HUES48 (cell line): ENCODE measurements at regions not wholly inside any gene's neighbourhood (a gene's known extent, or its start where the extent isn't known, plus 50 kb on each side); places are given as distances from the start of the nearest gene placed in this dataset.

Source experiments
- H3K27ac ChIP-seq: one replicate; pipeline ENCODE4 v1.7.0; 2013; ENCODE audit warnings: low read depth, low read length, inconsistent platforms
- H3K27me3 ChIP-seq: 2 replicates; pipeline ENCODE4 v1.6.1; 2013; ENCODE audit warnings: mild to moderate bottlenecking, low read length; ENCODE audit not compliant: control insufficient read depth, insufficient read depth
- H3K36me3 ChIP-seq: 2 replicates; pipeline ENCODE4 v1.6.1; 2013; ENCODE audit warnings: low read length; ENCODE audit not compliant: control insufficient read depth, insufficient read depth
- H3K4me1 ChIP-seq: 2 replicates; pipeline ENCODE4 v1.6.1; 2013; ENCODE audit warnings: mild to moderate bottlenecking, low read length; ENCODE audit not compliant: control insufficient read depth, insufficient read depth
- H3K4me3 ChIP-seq: 2 replicates; pipeline ENCODE4 v1.5.1; 2013; ENCODE audit warnings: mild to moderate bottlenecking, low read depth, low read length
- H3K9ac ChIP-seq: 2 replicates; pipeline ENCODE4 v1.6.1; 2013; ENCODE audit warnings: mild to moderate bottlenecking, low read depth, low read length, moderate library complexity
- H3K9me3 ChIP-seq: 2 replicates; pipeline ENCODE4 v1.6.1; 2013; ENCODE audit warnings: low read length; ENCODE audit not compliant: control insufficient read depth, insufficient read depth

GRCh38 chr18:65257149-65257548 lies 493.7 kb upstream of the CDH7 start:
- Histone ChIP-seq H3K4me1 (peaks cover 5% of the 10 kb centered on the region; the same call in 1 of the 2 replicates), H3K9ac (no peak overlapping the region), H3K27me3 (0 out of 2 replicates have a peak, but pooled peaks cover 2% of the 10 kb centered on the region), H3K36me3 (no peaks in the 10 kb centered on the region), H3K9me3 (no peaks in the 10 kb centered on the region), H3K27ac (no peak overlapping the region), H3K4me3 (no peak overlapping the region)

- Histone ChIP-seq H3K27ac (no peak overlapping the region), H3K36me3 (no peaks in the 10 kb centered on the region), H3K9me3 (no peaks in the 10 kb centered on the region), H3K9ac (no peak overlapping the region), H3K4me3 (no peak overlapping the region), H3K27me3 (0 out of 2 replicates have a peak, but pooled peaks cover 2% of the 10 kb centered on the region), H3K4me1 (peaks cover 5% of the 10 kb centered on the region; the same call in 1 of the 2 replicates)
Observed at GRCh38 chr18:65255417-65255816, 495.4 kb upstream of the CDH7 start.

GRCh38 chr18:65239787-65240186 lies 511.0 kb upstream of the CDH7 start:
- no peaks in the 10 kb centered on the region for H3K9me3 ChIP-seq
- H3K27me3 ChIP-seq: no peaks in the 10 kb centered on the region
- no peak overlapping the region for H3K27ac ChIP-seq
- no peak overlapping the region for H3K9ac ChIP-seq
- H3K4me3 ChIP-seq: no peak overlapping the region
- H3K36me3 ChIP-seq: no peaks in the 10 kb centered on the region
- H3K4me1 ChIP-seq: no peaks in the 10 kb centered on the region

GRCh38 chr18:65235966-65236624 lies 514.7 kb upstream of the CDH7 start:
- Histone ChIP-seq H3K27ac (no peak overlapping the region), H3K27me3 (no peaks in the 10 kb centered on the region), H3K4me1 (no peaks in the 10 kb centered on the region), H3K9me3 (no peaks in the 10 kb centered on the region), H3K9ac (no peak overlapping the region), H3K4me3 (no peak overlapping the region), H3K36me3 (no peaks in the 10 kb centered on the region)

- Histone ChIP-seq H3K4me3 (no peak overlapping the region), H3K36me3 (no peaks in the 10 kb centered on the region), H3K27me3 (no peaks in the 10 kb centered on the region), H3K9ac (no peak overlapping the region), H3K4me1 (no peaks in the 10 kb centered on the region), H3K9me3 (no peaks in the 10 kb centered on the region), H3K27ac (no peak overlapping the region)
Observed at GRCh38 chr18:65230311-65230710, 520.5 kb upstream of the CDH7 start.

- H3K9ac ChIP-seq: no peak overlapping the region
- no peaks in the 10 kb centered on the region for H3K27me3 ChIP-seq
- H3K4me3 ChIP-seq: no peak overlapping the region
- no peaks in the 10 kb centered on the region for H3K9me3 ChIP-seq
- no peaks in the 10 kb centered on the region for H3K36me3 ChIP-seq
- H3K27ac ChIP-seq: no peak overlapping the region
- H3K4me1 ChIP-seq: no peaks in the 10 kb centered on the region
Observed at GRCh38 chr18:65227970-65228369, 522.8 kb upstream of the CDH7 start.

GRCh38 chr18:65221736-65222135 lies 529.1 kb upstream of the CDH7 start:
- H3K27me3 ChIP-seq: no peaks in the 10 kb centered on the region
- H3K27ac ChIP-seq: no peak overlapping the region
- no peaks in the 10 kb centered on the region for H3K9me3 ChIP-seq
- 0 out of 2 replicates have a peak, but pooled peaks cover 3% of the 10 kb centered on the region for H3K4me1 ChIP-seq
- no peak overlapping the region for H3K9ac ChIP-seq
- no peak overlapping the region for H3K4me3 ChIP-seq
- H3K36me3 ChIP-seq: no peaks in the 10 kb centered on the region

- Histone ChIP-seq H3K27ac (no peak overlapping the region), H3K9ac (no peak overlapping the region), H3K9me3 (no peaks in the 10 kb centered on the region), H3K4me3 (no peak overlapping the region), H3K36me3 (no peaks in the 10 kb centered on the region), H3K4me1 (0 out of 2 replicates have a peak, but pooled peaks cover 3% of the 10 kb centered on the region), H3K27me3 (no peaks in the 10 kb centered on the region)
Observed at GRCh38 chr18:65221115-65221514, 529.7 kb upstream of the CDH7 start.

GRCh38 chr18:65215865-65216466 lies 534.8 kb upstream of the CDH7 start:
- Histone ChIP-seq H3K36me3 (no peaks in the 10 kb centered on the region), H3K27me3 (no peaks in the 10 kb centered on the region)

GRCh38 chr18:65214456-65214855 lies 536.4 kb upstream of the CDH7 start:
- Histone ChIP-seq H3K9ac (no peak overlapping the region), H3K36me3 (no peaks in the 10 kb centered on the region), H3K27ac (no peak overlapping the region), H3K4me1 (0 out of 2 replicates have a peak, but pooled peaks cover 3% of the 10 kb centered on the region), H3K4me3 (no peak overlapping the region), H3K9me3 (no peaks in the 10 kb centered on the region), H3K27me3 (no peaks in the 10 kb centered on the region)

More at GRCh38 chr18:65215865-65216466, 534.8 kb upstream of the CDH7 start:
- Histone ChIP-seq H3K9me3 (no peaks in the 10 kb centered on the region), H3K9ac (no peak overlapping the region), H3K27ac (no peak overlapping the region), H3K4me1 (0 out of 2 replicates have a peak, but pooled peaks cover 3% of the 10 kb centered on the region), H3K4me3 (no peak overlapping the region)

- H3K4me1 ChIP-seq: no peaks in the 10 kb centered on the region
- no peaks in the 10 kb centered on the region for H3K27me3 ChIP-seq
- no peaks in the 10 kb centered on the region for H3K9me3 ChIP-seq
- no peak overlapping the region for H3K27ac ChIP-seq
- no peaks in the 10 kb centered on the region for H3K36me3 ChIP-seq
- no peak overlapping the region for H3K9ac ChIP-seq
- H3K4me3 ChIP-seq: no peak overlapping the region
Observed at GRCh38 chr18:65206551-65207260, 544.1 kb upstream of the CDH7 start.
